ENCODE measurements at regions not wholly inside any gene's neighbourhood (a gene's known extent, or its start where the extent isn't known, plus 50 kb on each side); places are given as distances from the start of the nearest gene placed in this dataset.

DNA sequence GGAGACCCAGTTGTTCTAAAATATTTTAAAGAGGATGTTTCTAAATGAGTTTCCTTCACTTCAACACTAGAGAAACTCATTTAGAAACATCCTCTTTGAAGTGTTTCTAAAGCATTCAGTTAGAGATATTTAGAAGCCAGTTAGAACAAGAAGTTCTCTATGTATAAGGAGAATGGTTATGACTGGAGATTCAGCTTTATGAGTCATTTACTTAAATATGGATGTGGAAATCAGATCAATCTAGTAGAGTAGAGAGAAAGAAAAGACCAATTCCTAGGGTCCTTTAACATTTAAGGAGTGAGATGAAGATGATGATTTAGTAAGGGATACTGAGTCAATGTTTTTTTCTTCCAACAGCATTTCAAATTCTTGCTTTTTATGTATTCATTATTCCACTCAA is 234.1 kb downstream of the GRXCR1 start:
- no peak for TF ChIP-seq POLR2A (IDR thresholded peaks at IDR 0.05)
- TF ChIP-seq, protein P1, sequence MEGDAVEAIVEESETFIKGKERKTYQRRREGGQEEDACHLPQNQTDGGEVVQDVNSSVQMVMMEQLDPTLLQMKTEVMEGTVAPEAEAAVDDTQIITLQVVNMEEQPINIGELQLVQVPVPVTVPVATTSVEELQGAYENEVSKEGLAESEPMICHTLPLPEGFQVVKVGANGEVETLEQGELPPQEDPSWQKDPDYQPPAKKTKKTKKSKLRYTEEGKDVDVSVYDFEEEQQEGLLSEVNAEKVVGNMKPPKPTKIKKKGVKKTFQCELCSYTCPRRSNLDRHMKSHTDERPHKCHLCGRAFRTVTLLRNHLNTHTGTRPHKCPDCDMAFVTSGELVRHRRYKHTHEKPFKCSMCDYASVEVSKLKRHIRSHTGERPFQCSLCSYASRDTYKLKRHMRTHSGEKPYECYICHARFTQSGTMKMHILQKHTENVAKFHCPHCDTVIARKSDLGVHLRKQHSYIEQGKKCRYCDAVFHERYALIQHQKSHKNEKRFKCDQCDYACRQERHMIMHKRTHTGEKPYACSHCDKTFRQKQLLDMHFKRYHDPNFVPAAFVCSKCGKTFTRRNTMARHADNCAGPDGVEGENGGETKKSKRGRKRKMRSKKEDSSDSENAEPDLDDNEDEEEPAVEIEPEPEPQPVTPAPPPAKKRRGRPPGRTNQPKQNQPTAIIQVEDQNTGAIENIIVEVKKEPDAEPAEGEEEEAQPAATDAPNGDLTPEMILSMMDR (IDR thresholded peaks at IDR 0.05), result no peak
